HG03045 (cell line): ENCODE measurements at regions not wholly inside any gene's neighbourhood (a gene's known extent, or its start where the extent isn't known, plus 50 kb on each side); places are given as distances from the start of the nearest gene placed in this dataset.
"Not testable (repeated sequence)": the region's sequence is repeated elsewhere in the genome, so short reads cannot be mapped to it uniquely, and the experiment has no call there.

Experiments
- ATAC-seq: cut with Tn5 transposase; IDR thresholded peaks from one replicate; pipeline ENCODE4 v1.9.1; 2021; ENCODE audit warnings: mild to moderate bottlenecking, moderate library complexity; ENCODE audit not compliant: unreplicated experiment

DNA sequence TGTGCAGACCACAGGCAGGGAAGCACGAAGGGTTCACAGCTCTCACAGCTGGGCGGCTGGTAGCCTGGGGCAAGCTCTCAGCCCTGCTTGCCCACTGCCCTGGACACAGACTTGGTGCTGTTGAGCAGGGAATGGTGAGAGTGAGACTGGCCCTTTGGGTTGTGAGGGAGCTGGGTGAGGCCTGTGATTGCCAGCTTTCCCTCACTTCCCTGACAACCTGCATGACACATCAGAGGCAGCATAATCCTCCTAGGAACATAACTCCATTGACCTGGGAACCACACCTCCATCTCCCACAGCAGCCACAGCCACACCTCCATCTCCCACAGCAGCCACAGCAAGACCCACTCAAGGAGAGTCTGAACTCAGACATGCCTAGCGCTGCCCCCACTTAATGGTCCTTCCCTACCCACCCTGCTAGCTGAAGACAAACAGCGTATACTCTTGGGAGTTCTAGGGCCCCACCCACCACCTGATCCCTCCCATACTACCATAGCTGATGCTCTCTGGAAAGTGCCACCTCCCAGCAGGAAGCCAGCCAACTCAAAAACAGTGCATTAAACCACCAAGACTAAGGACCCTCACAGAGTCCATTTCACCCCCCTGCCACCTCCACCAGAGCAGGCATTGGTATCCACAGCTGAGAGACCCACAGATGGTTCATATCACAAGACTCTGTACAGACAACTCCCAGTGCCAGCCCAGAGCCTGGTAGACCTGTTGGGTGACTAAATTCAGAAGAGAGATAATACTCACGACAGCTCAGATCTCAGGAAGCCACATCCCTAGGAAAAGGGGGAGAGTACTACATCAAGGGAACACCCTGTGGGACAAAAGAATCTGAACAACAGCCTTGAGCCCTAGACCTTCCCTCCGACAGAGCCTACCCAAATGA, 60.2 kb upstream of the PRSS3 start:
- not testable (repeated sequence) for ATAC-seq

DNA sequence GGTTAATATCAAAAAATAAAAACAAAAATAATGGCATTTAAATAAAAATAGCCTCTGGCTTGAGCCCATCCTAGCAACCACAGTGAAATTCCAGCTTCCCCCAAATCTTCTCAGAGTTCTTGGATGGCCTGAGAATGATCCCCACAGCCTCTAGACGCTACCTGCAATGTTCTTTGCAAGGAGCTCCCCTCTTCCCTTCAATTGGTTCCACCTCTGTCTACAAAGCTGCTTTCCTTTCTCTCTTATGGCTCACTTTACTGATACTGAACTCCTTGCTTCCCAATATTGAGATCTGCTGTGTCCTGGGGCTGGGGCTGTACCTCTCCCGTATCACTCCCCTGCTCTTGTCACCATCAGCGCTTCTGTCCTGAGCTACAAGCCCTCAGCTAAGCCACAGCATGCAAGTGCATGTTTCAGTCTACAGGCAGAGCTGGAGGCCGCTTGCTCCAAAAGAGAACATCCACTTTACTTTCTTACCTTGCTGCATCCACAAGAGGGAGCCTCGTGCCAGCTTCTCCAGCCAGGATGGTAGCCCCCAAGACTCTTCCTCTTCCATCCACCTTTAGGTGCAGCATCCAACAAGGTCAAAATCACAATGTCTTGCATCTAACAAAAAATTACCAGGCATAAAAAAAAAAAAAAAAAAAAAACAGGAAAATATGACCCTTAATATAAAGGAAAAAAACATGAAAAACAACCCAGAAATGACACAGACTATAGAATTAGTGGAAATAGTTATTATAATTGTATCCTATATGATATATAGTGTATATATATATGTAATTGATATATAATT, 57.4 kb upstream of the PRSS3 start:
- ATAC-seq = no peak

DNA sequence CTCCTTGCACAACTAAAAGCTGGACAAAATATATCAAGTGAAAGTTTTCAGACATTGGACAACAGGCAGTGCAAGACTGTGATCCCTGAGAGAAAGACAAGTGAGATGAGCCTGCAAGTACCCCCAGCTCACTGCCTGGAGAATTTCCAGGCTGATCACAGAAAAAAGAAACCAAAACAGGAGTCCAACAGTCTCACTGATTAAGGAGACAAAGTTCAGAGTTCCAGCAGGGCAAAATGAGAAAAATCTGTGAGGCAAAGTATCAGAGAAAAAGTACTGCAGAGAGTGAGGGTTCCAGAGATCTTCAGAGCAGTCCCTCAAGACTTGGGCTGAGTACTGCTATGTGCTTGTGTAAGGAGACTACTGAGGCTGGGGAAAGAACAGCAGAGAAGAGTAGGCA, 56.0 kb upstream of the PRSS3 start:
- ATAC-seq = no peak

DNA sequence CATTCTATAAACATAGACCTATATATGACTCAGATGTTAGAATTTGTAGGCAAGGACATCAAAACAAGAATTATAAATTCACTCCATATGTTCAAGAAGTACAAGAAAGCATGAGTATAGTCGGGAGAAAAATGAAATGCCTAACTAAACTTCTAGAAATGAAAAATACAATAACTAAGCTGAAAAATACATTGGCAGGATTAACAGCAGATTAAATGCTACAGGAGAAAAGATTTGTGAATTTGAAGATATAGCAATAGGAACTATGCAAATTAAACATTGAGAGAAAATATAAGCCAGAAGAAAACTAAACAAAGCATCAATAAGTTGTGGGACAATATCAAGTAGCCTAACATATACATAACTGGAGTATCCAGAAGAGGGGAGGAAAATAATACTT, 55.3 kb upstream of the PRSS3 start:
- ATAC-seq = no peak

DNA sequence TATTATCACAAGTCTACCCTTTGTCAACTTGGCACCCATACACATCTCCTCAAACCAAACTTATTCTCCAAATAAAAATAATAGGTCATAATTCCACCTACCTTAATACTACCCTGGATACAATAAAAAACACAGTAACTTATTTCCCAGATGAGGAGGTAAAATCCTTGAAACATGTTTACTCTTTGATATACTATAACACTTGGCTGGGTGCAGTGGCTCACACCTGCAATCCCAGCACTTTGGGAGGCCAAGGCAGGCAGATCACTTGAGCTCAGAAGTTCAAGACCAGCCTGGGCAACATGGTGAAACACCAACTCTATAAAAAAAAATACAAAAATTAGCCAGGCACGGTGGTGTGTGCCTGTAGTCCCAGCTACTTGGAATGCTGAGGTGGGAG, 54.4 kb upstream of the PRSS3 start:
- not testable (repeated sequence) for ATAC-seq

DNA sequence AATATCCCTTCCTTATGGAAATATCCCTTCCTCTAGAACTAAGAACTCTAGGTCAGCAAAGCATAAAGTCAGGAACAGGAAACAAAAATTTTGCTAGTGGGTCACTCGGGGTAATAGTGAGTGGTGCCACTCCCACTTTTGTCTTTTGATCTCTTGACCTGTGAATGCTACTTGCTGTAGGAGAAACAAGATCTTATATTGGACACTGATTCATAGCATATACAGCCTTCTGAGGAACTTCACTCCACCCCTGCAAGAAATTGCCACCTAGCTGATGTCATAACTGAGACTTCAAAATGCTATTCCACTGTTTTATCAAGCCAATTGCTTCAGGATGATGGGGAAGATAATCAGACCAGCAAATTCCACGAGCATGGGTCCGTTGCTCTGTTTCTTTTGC, 53.3 kb upstream of the PRSS3 start:
- ATAC-seq = no peak

DNA sequence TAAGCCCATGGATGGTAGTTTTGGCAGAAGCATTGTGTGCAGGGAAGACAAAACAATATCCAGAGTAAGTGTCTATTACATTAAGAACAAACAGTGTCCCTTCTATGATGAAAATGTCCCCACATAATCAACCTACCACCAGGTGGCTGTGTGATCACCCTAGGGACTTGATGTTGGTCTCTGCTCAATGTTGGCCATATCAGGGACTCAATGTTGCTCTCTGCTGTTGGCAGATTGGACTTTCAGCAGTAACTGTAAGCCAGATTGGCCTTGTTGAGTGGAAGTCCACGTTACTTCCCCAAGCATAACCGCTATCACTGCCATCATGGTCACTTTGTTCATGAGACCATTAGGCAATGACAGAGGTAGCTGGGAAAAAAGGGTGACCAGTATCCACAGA, 52.8 kb upstream of the PRSS3 start:
- no peak for ATAC-seq
